Peyer's patch (tissue), 4 donors: ENCODE measurements at regions not wholly inside any gene's neighbourhood (a gene's known extent, or its start where the extent isn't known, plus 50 kb on each side); places are given as distances from the start of the nearest gene placed in this dataset.

Experiments used
- CTCF ChIP-seq, 6 experiments: fragments of 450-650 bp in 4 of 6; fragments of 200-600 bp in 2 of 6; sonication (generic) in 1 of 6; IDR thresholded peaks; one replicate each; pipeline ENCODE4 v1.5.1; 2017 to 2019; ENCODE audit warnings: antibody characterized with exemption in 6 of 6, mild to moderate bottlenecking in 3 of 6, moderate library complexity in 1 of 6
- POLR2A ChIP-seq, 2 donors: fragments of 450-650 bp; IDR thresholded peaks; one replicate each; pipeline ENCODE4 v1.5.1; 2017; ENCODE audit warnings: antibody characterized with exemption in 2 of 2, mild to moderate bottlenecking in 2 of 2, moderate library complexity in 2 of 2

- TF ChIP-seq CTCF (IDR thresholded peaks at IDR 0.05) (no peak), POLR2A (IDR thresholded peaks at IDR 0.05) (no peak)
Measured at GRCh38 chr4:3349116-3349515, 56.3 kb downstream of the RGS12 start.
